Nephron (organoid): ENCODE measurements at regions not wholly inside any gene's neighbourhood (a gene's known extent, or its start where the extent isn't known, plus 50 kb on each side); places are given as distances from the start of the nearest gene placed in this dataset.

Experiments
- H3K27ac Mint-ChIP-seq, 3 experiments: 2 replicates each; pipeline ENCODE4 v1.8.0; 2020; ENCODE audit warnings: mixed read lengths in 3 of 3, mild to moderate bottlenecking in 2 of 3, moderate library complexity in 1 of 3
- H3K27me3 Mint-ChIP-seq: 2 replicates; pipeline ENCODE4 v1.8.0; 2021; ENCODE audit warnings: low read depth, mild to moderate bottlenecking, moderate library complexity, mixed read lengths
- H3K36me3 Mint-ChIP-seq: 2 replicates; pipeline ENCODE4 v1.8.0; 2020; ENCODE audit warnings: low read depth, mixed read lengths
- H3K4me1 Mint-ChIP-seq: 2 replicates; pipeline ENCODE4 v1.8.0; 2020; ENCODE audit warnings: mixed read lengths
- H3K4me3 Mint-ChIP-seq, 3 experiments: 2 replicates each; pipeline ENCODE4 v1.8.0; 2020; ENCODE audit warnings: mild to moderate bottlenecking in 3 of 3, mixed read lengths in 3 of 3, moderate library complexity in 2 of 3
- H3K9me3 Mint-ChIP-seq: 2 replicates; pipeline ENCODE4 v1.8.0; 2020; ENCODE audit warnings: mixed read lengths
- CTCF ChIP-seq, 3 experiments: fragments of 200-600 bp; sonication (generic); IDR thresholded peaks; one replicate each; pipeline ENCODE4 v1.5.0; 2021; ENCODE audit warnings: antibody characterized with exemption in 3 of 3; ENCODE audit not compliant: unreplicated experiment in 3 of 3

- H3K36me3 Mint-ChIP-seq: no peaks in the 10 kb centered on the region
- H3K27ac Mint-ChIP-seq: no peak overlapping the region
- no peak for TF ChIP-seq CTCF (IDR thresholded peaks at IDR 0.05; ENCODE audit: unreplicated experiment in 3 of 3)
- H3K4me1 Mint-ChIP-seq: no peaks in the 10 kb centered on the region
- peaks cover 6% of the 10 kb centered on the region for H3K9me3 Mint-ChIP-seq
- no peaks in the 10 kb centered on the region for H3K27me3 Mint-ChIP-seq
- no peak overlapping the region for H3K4me3 Mint-ChIP-seq
Observed at GRCh38 chr3:163735394-163735793, 1342.9 kb downstream of the SI start.

- no peak for TF ChIP-seq CTCF (IDR thresholded peaks at IDR 0.05; ENCODE audit: unreplicated experiment in 3 of 3)
- no peaks in the 10 kb centered on the region for H3K9me3 Mint-ChIP-seq
- H3K4me1 Mint-ChIP-seq: no peaks in the 10 kb centered on the region
- H3K27me3 Mint-ChIP-seq: no peaks in the 10 kb centered on the region
- H3K36me3 Mint-ChIP-seq: no peaks in the 10 kb centered on the region
- H3K4me3 Mint-ChIP-seq: no peak overlapping the region
- no peak overlapping the region for H3K27ac Mint-ChIP-seq
Observed at GRCh38 chr3:163730684-163731083, 1347.6 kb downstream of the SI start.

DNA sequence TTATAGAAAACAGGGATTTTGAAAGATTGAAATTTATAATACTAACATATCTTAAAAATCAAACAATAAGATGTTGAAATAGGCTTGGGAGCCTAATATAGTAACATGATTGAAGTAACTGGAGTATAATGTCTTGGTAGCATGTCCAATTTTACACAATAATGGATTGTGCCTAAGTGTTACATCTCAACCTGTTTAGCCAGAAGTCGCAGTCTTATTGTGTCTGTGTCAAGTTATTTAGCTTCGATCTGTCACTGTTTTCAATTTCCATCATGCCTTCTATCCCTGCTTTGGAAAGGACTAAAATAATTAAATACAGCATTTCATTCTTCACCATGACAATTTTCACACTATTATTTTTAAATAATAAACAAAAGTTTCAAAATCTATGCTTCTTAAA, 1352.2 kb downstream of the SI start:
- H3K27me3 Mint-ChIP-seq: no peaks in the 10 kb centered on the region
- H3K27ac Mint-ChIP-seq: no peak overlapping the region
- H3K4me3 Mint-ChIP-seq: no peak overlapping the region
- TF ChIP-seq CTCF (IDR thresholded peaks at IDR 0.05; ENCODE audit: unreplicated experiment in 3 of 3): no peak
- no peaks in the 10 kb centered on the region for H3K4me1 Mint-ChIP-seq
- H3K36me3 Mint-ChIP-seq: no peaks in the 10 kb centered on the region
- no peaks in the 10 kb centered on the region for H3K9me3 Mint-ChIP-seq

DNA sequence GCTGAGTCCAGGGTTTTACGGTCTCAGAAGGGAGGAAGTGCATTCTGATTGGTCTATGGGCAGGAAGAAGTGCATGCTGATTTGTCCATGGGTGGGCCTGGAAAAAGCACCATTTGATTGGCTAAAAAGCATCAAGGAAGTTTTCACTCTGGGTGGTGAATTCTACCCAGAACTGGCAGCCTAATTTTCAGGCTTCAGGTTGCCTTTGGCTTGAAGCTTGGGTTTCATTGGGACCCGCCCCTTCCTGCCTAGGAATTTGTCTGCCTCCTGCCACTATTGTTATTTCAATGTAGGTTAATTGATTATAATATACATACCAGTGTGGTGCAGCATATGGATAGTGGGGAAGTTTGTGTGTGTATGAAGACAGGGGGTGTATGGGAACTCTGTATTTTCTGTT, 1355.9 kb downstream of the SI start:
- H3K27me3 Mint-ChIP-seq: no peaks in the 10 kb centered on the region
- no peaks in the 10 kb centered on the region for H3K9me3 Mint-ChIP-seq
- TF ChIP-seq CTCF (IDR thresholded peaks at IDR 0.05; ENCODE audit: unreplicated experiment in 3 of 3): no peak
- H3K4me3 Mint-ChIP-seq: no peak overlapping the region
- no peaks in the 10 kb centered on the region for H3K36me3 Mint-ChIP-seq
- no peak overlapping the region for H3K27ac Mint-ChIP-seq
- H3K4me1 Mint-ChIP-seq: no peaks in the 10 kb centered on the region

- Mint-ChIP-seq H3K27ac (no peak overlapping the region), H3K9me3 (no peaks in the 10 kb centered on the region), H3K27me3 (no peaks in the 10 kb centered on the region), H3K4me3 (no peak overlapping the region), H3K36me3 (no peaks in the 10 kb centered on the region), H3K4me1 (no peaks in the 10 kb centered on the region)
- TF ChIP-seq CTCF (IDR thresholded peaks at IDR 0.05; ENCODE audit: unreplicated experiment in 3 of 3): no peak
Observed at GRCh38 chr3:163721596-163721995, 1356.7 kb downstream of the SI start.

DNA sequence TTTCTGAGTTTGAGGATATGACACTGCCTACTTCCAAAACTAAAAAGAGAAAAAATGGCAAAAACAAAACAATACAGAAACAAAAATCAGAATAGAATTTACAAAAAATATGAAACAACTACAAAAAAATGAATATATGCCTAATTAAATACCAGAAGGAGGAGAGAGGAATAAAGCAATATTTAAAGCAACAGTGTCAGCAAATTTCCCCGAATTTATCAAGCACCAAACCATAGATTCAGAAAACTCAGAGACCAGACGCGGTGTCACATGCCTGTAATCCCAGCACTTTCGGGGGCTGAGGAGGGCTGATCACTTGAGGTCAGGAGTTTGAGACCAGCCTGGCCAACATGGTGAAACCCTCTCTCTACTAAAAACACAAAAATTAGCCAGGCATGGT, 1360.9 kb downstream of the SI start:
- H3K27me3 Mint-ChIP-seq: no peaks in the 10 kb centered on the region
- H3K4me3 Mint-ChIP-seq: no peak overlapping the region
- H3K36me3 Mint-ChIP-seq: no peaks in the 10 kb centered on the region
- H3K4me1 Mint-ChIP-seq: no peaks in the 10 kb centered on the region
- no peaks in the 10 kb centered on the region for H3K9me3 Mint-ChIP-seq
- H3K27ac Mint-ChIP-seq: no peak overlapping the region
- no peak for TF ChIP-seq CTCF (IDR thresholded peaks at IDR 0.05; ENCODE audit: unreplicated experiment in 3 of 3)
